ENCODE measurements at regions not wholly inside any gene's neighbourhood (a gene's known extent, or its start where the extent isn't known, plus 50 kb on each side); places are given as distances from the start of the nearest gene placed in this dataset.

DNA sequence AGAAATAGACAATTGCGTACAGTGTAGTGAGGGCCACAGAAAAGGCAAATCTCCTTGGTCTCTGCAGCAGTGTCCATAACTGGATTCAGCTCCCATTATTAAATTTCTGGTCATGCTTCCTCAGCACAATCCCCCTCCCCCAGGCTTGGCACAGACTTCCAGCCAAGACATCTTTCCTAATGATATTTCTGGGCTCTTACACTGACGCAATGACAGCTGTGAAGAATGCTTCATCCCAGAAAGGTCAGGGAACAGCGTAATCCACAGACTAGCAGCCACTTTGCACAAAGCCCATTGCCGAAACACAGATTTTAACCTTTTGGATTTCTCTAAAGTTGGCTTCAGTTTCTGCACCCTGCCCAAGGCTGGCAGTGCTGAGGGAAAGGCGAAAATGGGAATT lies 597.6 kb upstream of the CPEB2 start:
- TF ChIP-seq, protein P1, sequence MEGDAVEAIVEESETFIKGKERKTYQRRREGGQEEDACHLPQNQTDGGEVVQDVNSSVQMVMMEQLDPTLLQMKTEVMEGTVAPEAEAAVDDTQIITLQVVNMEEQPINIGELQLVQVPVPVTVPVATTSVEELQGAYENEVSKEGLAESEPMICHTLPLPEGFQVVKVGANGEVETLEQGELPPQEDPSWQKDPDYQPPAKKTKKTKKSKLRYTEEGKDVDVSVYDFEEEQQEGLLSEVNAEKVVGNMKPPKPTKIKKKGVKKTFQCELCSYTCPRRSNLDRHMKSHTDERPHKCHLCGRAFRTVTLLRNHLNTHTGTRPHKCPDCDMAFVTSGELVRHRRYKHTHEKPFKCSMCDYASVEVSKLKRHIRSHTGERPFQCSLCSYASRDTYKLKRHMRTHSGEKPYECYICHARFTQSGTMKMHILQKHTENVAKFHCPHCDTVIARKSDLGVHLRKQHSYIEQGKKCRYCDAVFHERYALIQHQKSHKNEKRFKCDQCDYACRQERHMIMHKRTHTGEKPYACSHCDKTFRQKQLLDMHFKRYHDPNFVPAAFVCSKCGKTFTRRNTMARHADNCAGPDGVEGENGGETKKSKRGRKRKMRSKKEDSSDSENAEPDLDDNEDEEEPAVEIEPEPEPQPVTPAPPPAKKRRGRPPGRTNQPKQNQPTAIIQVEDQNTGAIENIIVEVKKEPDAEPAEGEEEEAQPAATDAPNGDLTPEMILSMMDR (conservative IDR thresholded peaks at IDR 0.05): no peak
- TF ChIP-seq EZH2 (IDR thresholded peaks at IDR 0.05; ENCODE audit: low read depth): no peak
